Kidney (tissue), 13 donors: ENCODE measurements at regions not wholly inside any gene's neighbourhood (a gene's known extent, or its start where the extent isn't known, plus 50 kb on each side); places are given as distances from the start of the nearest gene placed in this dataset.

Experiments used
- DNase-seq, 5 donors: peaks; one replicate each; pipeline ENCODE4 v3.0.0-alpha.2; 2013 to 2020
- FAIRE-seq: peaks from 2 replicates; lab custom pipeline; 2012; peaks lifted over from hg19 to GRCh38; lab: Jason Lieb, UNC
- H3K27ac ChIP-seq, 2 donors: one replicate each; pipeline ENCODE4 v1.7.0; 2013; ENCODE audit warnings: low read depth in 2 of 2, low read length in 2 of 2, inconsistent platforms in 1 of 2
- H3K27me3 ChIP-seq: one replicate; pipeline ENCODE4 v1.7.1; 2013; ENCODE audit warnings: low read length, inconsistent platforms; ENCODE audit not compliant: control insufficient read depth, insufficient read depth
- H3K36me3 ChIP-seq, 3 donors: one replicate each; pipeline versions ENCODE4 v1.7.0 to v1.7.1; 2013; ENCODE audit warnings: low read length in 3 of 3, control low read depth in 1 of 3, inconsistent platforms in 1 of 3; ENCODE audit not compliant: insufficient read depth in 3 of 3, control insufficient read depth in 2 of 3
- H3K4me1 ChIP-seq, 3 donors: one replicate each; pipeline versions ENCODE4 v1.7.0 to v1.7.1; 2013; ENCODE audit warnings: low read length in 3 of 3, inconsistent platforms in 1 of 3, low read depth in 1 of 3; ENCODE audit not compliant: control insufficient read depth in 2 of 3, insufficient read depth in 2 of 3
- H3K4me3 ChIP-seq, 3 donors: one replicate each; pipeline versions ENCODE4 v1.7.0 to v1.8.1; 2013; ENCODE audit warnings: low read length in 3 of 3, control low read depth in 1 of 3, inconsistent platforms in 1 of 3
- H3K9ac ChIP-seq, 3 donors: one replicate each; pipeline versions ENCODE4 v1.7.0 to v1.7.1; 2013; ENCODE audit warnings: low read length in 3 of 3, control low read depth in 1 of 3, inconsistent platforms in 1 of 3
- H3K9me3 ChIP-seq, 3 donors: one replicate each; pipeline versions ENCODE4 v1.7.0 to v1.7.1; 2013; ENCODE audit warnings: low read length in 3 of 3, control low read depth in 1 of 3, inconsistent platforms in 1 of 3; ENCODE audit not compliant: control insufficient read depth in 2 of 3, insufficient read depth in 1 of 3
- intact Hi-C: fragments of 100-400 bp; cut with DNase I; formaldehyde crosslinking; loops from one replicate; pipeline ENCODE4 v1.11.1; 2022
- TF ChIP-seq, protein P1 (sequence below): IDR thresholded peaks from 3 replicates; pipeline ENCODE4 v1.5.1; 2012; ENCODE audit warnings: mild to moderate bottlenecking, moderate library complexity, borderline replicate concordance; ENCODE audit not compliant: insufficient read depth; ENCODE audit errors: extremely low read depth
- donor health status: control.
- donor health status: control.
- donor health status: control.
- donor health status: control.
- donor health status: control.
- donor health status: DM: yes; HTN: yes; CAD: no.
- donor health status: Normal renal cell carcinoma (clear cell type).

DNA sequence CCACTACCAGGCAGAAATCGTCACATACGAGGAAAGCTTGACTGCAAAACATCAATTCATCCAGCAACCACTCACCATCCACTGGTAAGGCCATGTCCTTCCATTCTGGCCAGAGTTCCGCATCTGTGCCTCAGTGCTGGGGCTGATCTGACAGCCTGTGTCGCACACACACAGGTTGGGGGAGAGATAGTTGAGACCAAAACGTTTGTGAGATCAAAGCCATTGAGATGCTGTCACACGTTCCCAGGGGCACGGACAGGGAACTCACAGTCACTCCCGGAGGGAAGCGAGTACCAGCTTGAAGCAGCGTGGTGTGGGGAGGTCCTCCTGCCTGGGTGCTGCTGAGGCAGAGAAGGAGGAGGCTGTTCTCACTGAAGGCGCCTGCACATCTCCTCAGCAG, 458.5 kb upstream of the SALL3 start:
- DNase-seq (no peak), FAIRE-seq (no peak)
- intact Hi-C loops, result no loop called here
- Histone ChIP-seq H3K9ac (no peak overlapping the region), H3K4me3 (no peak overlapping the region), H3K4me1 (no peaks in the 10 kb centered on the region), H3K27me3 (no peaks in the 10 kb centered on the region), H3K9me3 (no peaks in the 10 kb centered on the region), H3K36me3 (no peaks in the 10 kb centered on the region), H3K27ac (no peak overlapping the region)
- TF ChIP-seq, protein P1, sequence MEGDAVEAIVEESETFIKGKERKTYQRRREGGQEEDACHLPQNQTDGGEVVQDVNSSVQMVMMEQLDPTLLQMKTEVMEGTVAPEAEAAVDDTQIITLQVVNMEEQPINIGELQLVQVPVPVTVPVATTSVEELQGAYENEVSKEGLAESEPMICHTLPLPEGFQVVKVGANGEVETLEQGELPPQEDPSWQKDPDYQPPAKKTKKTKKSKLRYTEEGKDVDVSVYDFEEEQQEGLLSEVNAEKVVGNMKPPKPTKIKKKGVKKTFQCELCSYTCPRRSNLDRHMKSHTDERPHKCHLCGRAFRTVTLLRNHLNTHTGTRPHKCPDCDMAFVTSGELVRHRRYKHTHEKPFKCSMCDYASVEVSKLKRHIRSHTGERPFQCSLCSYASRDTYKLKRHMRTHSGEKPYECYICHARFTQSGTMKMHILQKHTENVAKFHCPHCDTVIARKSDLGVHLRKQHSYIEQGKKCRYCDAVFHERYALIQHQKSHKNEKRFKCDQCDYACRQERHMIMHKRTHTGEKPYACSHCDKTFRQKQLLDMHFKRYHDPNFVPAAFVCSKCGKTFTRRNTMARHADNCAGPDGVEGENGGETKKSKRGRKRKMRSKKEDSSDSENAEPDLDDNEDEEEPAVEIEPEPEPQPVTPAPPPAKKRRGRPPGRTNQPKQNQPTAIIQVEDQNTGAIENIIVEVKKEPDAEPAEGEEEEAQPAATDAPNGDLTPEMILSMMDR, result no peak

DNA sequence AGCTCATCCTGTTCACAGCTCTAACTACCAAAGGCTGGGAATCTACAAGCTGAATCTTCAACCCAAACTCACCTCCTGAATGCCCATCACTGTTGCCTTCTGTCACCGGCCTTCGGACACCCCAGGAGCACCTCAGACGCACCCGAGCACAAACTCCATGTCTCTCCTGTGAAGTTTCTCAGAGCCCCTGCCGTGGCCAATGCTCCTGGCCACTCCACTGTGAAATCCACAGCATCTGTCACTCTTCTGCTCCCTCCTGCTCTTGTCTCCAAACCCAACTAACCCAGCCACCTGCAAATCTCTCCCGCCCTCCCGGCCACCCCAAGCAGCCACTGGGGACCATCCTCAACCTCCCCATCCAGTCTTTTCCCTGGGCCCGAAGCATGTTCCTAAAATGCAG, 457.9 kb upstream of the SALL3 start:
- intact Hi-C loops, result no loop called here

DNA sequence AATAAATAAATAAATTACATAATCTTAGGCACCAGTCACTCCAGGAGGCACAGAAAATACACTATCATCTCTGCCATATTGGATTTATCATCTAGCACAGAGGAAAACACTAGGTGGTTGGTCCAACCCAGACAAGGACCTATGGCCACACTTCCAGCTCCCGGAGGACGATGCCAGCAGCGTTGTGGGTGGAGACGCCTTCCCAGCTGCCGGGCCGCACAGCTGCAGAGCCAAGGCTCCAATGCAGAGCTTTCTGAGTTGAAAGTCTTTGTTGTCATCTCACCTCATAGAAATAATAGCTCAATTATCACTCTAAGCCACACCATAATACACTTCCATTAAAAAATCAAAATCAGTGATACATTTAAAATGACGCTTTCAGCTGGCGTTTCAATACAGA, 457.1 kb upstream of the SALL3 start:
- intact Hi-C loops, result no loop called here
- H3K36me3 ChIP-seq, result no peaks in the 10 kb centered on the region
- no peak for DNase-seq
- no peak overlapping the region for H3K9ac ChIP-seq
- H3K27ac ChIP-seq, result no peak overlapping the region
- TF ChIP-seq, protein P1, result no peak
- no peak for FAIRE-seq
- no peaks in the 10 kb centered on the region for H3K9me3 ChIP-seq
- H3K4me3 ChIP-seq, result no peak overlapping the region
- no peaks in the 10 kb centered on the region for H3K4me1 ChIP-seq
- H3K27me3 ChIP-seq, result no peaks in the 10 kb centered on the region

More for the DNA sequence above, 457.9 kb upstream of the SALL3 start:
- H3K36me3 ChIP-seq, result no peaks in the 10 kb centered on the region
- H3K27me3 ChIP-seq, result no peaks in the 10 kb centered on the region
- H3K9me3 ChIP-seq, result no peaks in the 10 kb centered on the region
- H3K4me3 ChIP-seq, result no peak overlapping the region
- no peak overlapping the region for H3K27ac ChIP-seq
- TF ChIP-seq, protein P1, result no peak
- no peaks in the 10 kb centered on the region for H3K4me1 ChIP-seq
- no peak for DNase-seq
- H3K9ac ChIP-seq, result no peak overlapping the region
- FAIRE-seq, result no peak

DNA sequence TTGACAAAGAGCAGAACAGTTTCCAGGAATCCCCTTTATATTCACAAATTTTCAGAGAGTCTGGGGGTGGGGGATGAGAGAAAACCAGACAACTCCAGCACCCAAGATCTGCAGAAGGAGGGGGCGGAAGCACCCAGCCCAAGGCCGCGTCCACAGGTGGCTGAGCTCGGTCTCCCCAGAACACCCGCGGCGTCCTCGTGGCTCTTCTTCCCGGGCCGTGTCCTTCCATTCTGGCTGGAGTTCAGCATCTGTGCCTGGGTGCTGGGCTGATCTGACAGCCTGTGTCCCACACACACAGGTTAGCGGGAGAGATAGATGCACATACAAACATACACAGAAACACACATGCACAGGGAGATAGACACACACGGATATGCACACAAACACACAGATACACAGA, 455.8 kb upstream of the SALL3 start:
- TF ChIP-seq, protein P1, result no peak
- Histone ChIP-seq H3K36me3 (no peaks in the 10 kb centered on the region), H3K27me3 (no peaks in the 10 kb centered on the region), H3K4me3 (no peak overlapping the region), H3K27ac (no peak overlapping the region), H3K9me3 (no peaks in the 10 kb centered on the region), H3K9ac (no peak overlapping the region), H3K4me1 (no peaks in the 10 kb centered on the region)
- intact Hi-C loops, result no loop called here
- FAIRE-seq, result no peak
- peak in 1 of 5 donors; percentile 41 for DNase-seq
